Brain microvascular endothelial cell (primary cell): ENCODE measurements at regions not wholly inside any gene's neighbourhood (a gene's known extent, or its start where the extent isn't known, plus 50 kb on each side); places are given as distances from the start of the nearest gene placed in this dataset.

ENCODE experiments used
- DNase-seq: peaks from one replicate; pipeline ENCODE4 v3.0.0-alpha.2; 2020
- H3K27ac ChIP-seq: fragments of 250-450 bp; sonication (Bioruptor Pico); 2 replicates; pipeline ENCODE4 v1.5.1; 2020; ENCODE audit warnings: mild to moderate bottlenecking, moderate library complexity
- H3K27me3 ChIP-seq: fragments of 250-450 bp; sonication (Bioruptor Pico); replicated peaks from 2 replicates; pipeline ENCODE4 v1.5.1; 2020; ENCODE audit warnings: mild to moderate bottlenecking
- H3K36me3 ChIP-seq: fragments of 250-450 bp; sonication (Bioruptor Pico); replicated peaks from 2 replicates; pipeline ENCODE4 v1.5.1; 2020; ENCODE audit warnings: mild to moderate bottlenecking
- H3K4me3 ChIP-seq: 2 replicates; pipeline ENCODE4 v1.5.1; 2011; ENCODE audit warnings: low read depth, mild to moderate bottlenecking, control low read depth, low read length, moderate library complexity
- CTCF ChIP-seq: IDR thresholded peaks from 2 replicates; pipeline ENCODE4 v1.5.1; 2011; ENCODE audit warnings: low read depth, mild to moderate bottlenecking, moderate library complexity, low read length, control low read depth, inconsistent platforms; ENCODE audit errors: missing control alignments
- in situ Hi-C: cut with HindIII; loops from 2 replicates; pipeline ENCODE4 v1.10.0; 2017; ENCODE audit warnings: low sequenced_read_pairs, low pct_ligation_motif_present

- Histone ChIP-seq H3K36me3 (no peaks in the 10 kb centered on the region), H3K4me3 (no peak overlapping the region), H3K27ac (no peak overlapping the region), H3K27me3 (no peaks in the 10 kb centered on the region)
- in situ Hi-C loops, result no loop called here
- DNase-seq, result no peak
- no peak for TF ChIP-seq CTCF
Measured at GRCh38 chr5:73274881-73275663, 102.1 kb downstream of the TMEM174 start.

- H3K36me3 ChIP-seq, result no peaks in the 10 kb centered on the region
- H3K4me3 ChIP-seq, result no peak overlapping the region
- in situ Hi-C loops, result no loop called here
- H3K27me3 ChIP-seq, result no peaks in the 10 kb centered on the region
- no peak for TF ChIP-seq CTCF
- no peak overlapping the region for H3K27ac ChIP-seq
- no peak for DNase-seq
Measured at GRCh38 chr5:73274121-73274520, 101.1 kb downstream of the TMEM174 start.

- Histone ChIP-seq H3K27me3 (no peaks in the 10 kb centered on the region), H3K27ac (no peak overlapping the region), H3K4me3 (no peak overlapping the region), H3K36me3 (no peaks in the 10 kb centered on the region)
- in situ Hi-C loops, result no loop called here
- DNase-seq, result no peak
- no peak for TF ChIP-seq CTCF
Measured at GRCh38 chr5:73273379-73274050, 100.5 kb downstream of the TMEM174 start.

GRCh38 chr5:73272351-73272750 is 99.4 kb downstream of the TMEM174 start:
- Histone ChIP-seq H3K27me3 (no peaks in the 10 kb centered on the region), H3K4me3 (no peak overlapping the region), H3K36me3 (no peaks in the 10 kb centered on the region), H3K27ac (no peak overlapping the region)
- TF ChIP-seq CTCF, result no peak
- in situ Hi-C loops, result no loop called here
- no peak for DNase-seq

- no peak overlapping the region for H3K4me3 ChIP-seq
- no peak overlapping the region for H3K27ac ChIP-seq
- H3K36me3 ChIP-seq, result no peaks in the 10 kb centered on the region
- no peaks in the 10 kb centered on the region for H3K27me3 ChIP-seq
- no peak for DNase-seq
- in situ Hi-C loops, result no loop called here
- no peak for TF ChIP-seq CTCF
Measured at GRCh38 chr5:73268826-73269225, 95.8 kb downstream of the TMEM174 start.
